GM10248 (cell line): ENCODE measurements at regions not wholly inside any gene's neighbourhood (a gene's known extent, or its start where the extent isn't known, plus 50 kb on each side); places are given as distances from the start of the nearest gene placed in this dataset.
"Not testable (repeated sequence)": the region's sequence is repeated elsewhere in the genome, so short reads cannot be mapped to it uniquely, and the experiment has no call there.

Experiments
- CTCF ChIA-PET: fragments of 300-600 bp; sonication (Branson Sonifier 250); formaldehyde crosslinking; extraction: SDS; loops from one replicate; lab custom pipeline; 2021; ENCODE audit warnings: antibody characterized with exemption; lab: Yijun Ruan, JAX
- POLR2A ChIA-PET: fragments of 350-650 bp; sonication (Branson Sonifier 250); formaldehyde crosslinking; extraction: SDS; loops from one replicate; lab custom pipeline; 2020; ENCODE audit warnings: antibody characterized with exemption; lab: Yijun Ruan, JAX
- DNase-seq: peaks from one replicate; pipeline ENCODE4 v3.0.0; 2012; ENCODE audit errors: extremely low spot score
- TF ChIP-seq, protein P1 (sequence below): IDR thresholded peaks from 2 replicates; pipeline ENCODE4 v1.5.1; 2012; ENCODE audit warnings: mild to moderate bottlenecking, low read depth; ENCODE audit errors: extremely low read depth, missing control alignments, control extremely low read depth

DNA sequence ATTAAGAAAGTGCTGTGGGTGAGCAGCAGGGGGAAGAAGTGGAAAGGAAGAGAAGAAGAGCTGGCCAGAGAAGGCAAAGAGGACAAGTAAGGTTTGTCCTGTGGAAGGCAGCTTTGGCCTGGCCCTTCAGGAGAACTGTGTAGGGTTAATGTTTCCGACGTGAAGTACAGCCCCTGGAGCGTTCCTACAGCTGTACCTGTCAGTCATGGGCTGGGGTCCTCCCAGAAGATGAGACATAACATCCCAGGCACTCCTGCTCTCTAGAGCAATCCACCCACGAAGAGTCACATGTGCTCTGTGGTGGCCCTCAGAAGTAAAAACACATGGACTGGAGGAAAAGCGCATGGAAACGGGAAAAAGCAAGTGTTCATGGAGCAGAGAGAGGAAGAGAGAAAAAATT, 237.4 kb downstream of the CAAP1 start:
- TF ChIP-seq, protein P1, sequence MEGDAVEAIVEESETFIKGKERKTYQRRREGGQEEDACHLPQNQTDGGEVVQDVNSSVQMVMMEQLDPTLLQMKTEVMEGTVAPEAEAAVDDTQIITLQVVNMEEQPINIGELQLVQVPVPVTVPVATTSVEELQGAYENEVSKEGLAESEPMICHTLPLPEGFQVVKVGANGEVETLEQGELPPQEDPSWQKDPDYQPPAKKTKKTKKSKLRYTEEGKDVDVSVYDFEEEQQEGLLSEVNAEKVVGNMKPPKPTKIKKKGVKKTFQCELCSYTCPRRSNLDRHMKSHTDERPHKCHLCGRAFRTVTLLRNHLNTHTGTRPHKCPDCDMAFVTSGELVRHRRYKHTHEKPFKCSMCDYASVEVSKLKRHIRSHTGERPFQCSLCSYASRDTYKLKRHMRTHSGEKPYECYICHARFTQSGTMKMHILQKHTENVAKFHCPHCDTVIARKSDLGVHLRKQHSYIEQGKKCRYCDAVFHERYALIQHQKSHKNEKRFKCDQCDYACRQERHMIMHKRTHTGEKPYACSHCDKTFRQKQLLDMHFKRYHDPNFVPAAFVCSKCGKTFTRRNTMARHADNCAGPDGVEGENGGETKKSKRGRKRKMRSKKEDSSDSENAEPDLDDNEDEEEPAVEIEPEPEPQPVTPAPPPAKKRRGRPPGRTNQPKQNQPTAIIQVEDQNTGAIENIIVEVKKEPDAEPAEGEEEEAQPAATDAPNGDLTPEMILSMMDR: no peak
- ChIA-PET POLR2A (no interaction called here), CTCF (interaction anchor here (1.1 to 1.5 kb wide), 2 partner anchors 13 to 16 kb away, joined by 4 to 8 read pairs; no protein-coding TSS in a partner anchor)
- DNase-seq: no peak

DNA sequence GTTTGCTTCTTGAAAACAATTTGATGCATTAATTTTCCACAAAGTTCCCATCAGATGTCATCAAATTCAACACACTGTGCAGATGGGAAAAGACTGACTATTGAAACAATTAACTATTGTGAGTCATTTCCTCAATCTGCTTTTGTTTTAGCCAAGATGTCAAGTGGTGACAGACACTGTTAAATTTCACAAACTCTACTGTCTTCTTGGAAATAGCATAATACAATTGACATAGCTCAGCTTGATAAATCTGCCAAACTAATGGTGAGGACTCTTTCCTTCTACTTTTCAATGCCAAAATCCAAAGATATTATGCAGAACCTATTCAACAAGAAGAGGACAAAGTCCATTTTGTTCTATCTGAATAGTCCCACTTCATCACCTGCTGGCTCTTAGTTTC, 242.3 kb downstream of the CAAP1 start:
- ChIA-PET CTCF (interaction anchor here (1.2 kb wide), 1 partner anchor 26 kb away, joined by 4 read pairs; no protein-coding TSS in a partner anchor), POLR2A (no interaction called here)
- TF ChIP-seq, protein P1: no peak
- DNase-seq: no peak

DNA sequence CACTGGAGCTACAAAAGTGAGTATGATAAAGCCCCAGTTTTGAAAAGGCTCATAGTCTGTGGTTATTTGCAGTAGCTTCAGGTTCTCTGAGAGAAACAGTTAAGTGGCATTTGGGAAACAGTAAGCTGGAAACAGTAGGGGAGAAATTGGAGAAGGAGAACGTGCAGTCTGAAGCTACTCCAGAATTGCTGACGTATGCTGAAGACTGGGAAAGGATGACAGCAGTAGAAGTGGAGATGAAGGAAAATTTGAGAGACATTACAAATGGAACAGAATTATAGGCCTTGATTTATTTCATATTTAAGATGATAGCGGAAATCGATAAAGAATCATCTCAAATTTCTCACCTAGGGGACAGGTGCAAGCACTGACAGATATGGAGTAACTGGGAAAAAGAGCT, 248.8 kb downstream of the CAAP1 start:
- DNase-seq: no peak
- CTCF ChIA-PET: interaction anchor here (1.3 kb wide), 1 partner anchor 26 kb away, joined by 3 read pairs; no protein-coding TSS in a partner anchor
- POLR2A ChIA-PET: no interaction called here
- TF ChIP-seq, protein P1: no peak

DNA sequence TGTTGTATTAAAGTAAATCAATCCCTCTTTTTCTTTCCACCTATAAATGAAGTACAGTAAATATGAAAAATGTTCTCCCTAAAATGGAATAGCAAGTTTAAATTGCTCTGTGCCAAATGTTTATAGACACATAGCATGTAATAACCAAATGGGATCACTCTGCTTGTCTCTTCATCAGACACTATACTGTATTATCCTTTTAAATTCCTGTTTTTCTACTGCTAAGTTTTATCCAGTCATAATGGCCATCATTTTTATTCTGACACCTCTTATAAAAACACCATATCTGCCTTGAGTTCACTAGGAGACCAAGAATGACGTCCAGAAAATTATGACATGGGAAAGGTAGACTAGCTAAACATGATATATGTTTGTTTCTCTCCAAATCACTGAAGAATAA, 252.8 kb downstream of the CAAP1 start:
- POLR2A ChIA-PET: no interaction called here
- CTCF ChIA-PET: interaction anchor here (1.9 kb wide), 1 partner anchor 10 kb away, joined by 5 read pairs; no protein-coding TSS in a partner anchor
- DNase-seq: no peak
- TF ChIP-seq, protein P1: no peak

DNA sequence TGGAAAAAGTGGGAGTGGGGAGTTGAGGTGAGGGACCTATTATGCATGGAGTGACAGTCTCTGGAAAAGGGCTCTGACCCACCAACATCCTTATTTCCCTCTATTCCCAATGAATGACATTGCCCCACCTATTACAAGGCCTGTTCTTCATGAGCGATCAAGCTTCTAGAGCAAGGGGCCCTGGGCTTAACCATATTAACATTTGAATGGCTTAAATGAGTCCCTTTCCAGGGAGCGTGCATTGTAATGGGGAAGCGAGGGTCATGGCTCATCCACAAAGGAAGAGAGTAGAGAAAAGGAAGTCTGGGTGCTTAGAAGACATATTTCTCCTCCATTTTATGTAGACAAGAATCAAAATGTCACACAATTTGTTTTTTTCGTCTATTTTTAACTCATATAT, 255.5 kb downstream of the CAAP1 start:
- ChIA-PET POLR2A (no interaction called here), CTCF (no interaction called here)
- TF ChIP-seq, protein P1: no peak
- DNase-seq: no peak

DNA sequence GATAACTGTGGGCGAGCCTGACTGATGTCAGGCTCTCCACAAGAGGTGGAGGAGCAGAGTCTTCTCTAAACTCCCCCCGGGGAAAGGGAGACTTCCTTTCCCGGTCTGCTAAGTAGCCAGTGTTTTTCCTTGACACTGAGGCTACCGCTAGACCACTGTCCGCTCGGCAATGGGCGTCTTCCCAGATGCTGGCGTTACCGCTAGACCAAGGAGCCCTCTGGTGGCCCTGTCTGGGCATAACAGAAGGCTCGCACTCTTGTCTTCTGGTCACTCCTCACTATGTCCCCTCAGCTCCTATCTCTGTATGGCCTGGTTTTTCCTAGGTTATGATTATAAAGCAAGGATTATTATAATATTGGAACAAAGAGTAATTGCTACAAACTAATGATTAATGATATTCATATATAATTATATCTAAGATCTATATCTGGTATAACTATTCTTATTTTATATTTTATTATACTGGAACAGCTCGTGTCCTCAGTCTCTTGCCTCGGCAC, 278.7 kb downstream of the CAAP1 start:
- CTCF ChIA-PET: interaction anchor here (1.7 kb wide), 1 partner anchor 10 kb away, joined by 5 read pairs; no protein-coding TSS in a partner anchor
- POLR2A ChIA-PET, DNase-seq: not testable (repeated sequence)

DNA sequence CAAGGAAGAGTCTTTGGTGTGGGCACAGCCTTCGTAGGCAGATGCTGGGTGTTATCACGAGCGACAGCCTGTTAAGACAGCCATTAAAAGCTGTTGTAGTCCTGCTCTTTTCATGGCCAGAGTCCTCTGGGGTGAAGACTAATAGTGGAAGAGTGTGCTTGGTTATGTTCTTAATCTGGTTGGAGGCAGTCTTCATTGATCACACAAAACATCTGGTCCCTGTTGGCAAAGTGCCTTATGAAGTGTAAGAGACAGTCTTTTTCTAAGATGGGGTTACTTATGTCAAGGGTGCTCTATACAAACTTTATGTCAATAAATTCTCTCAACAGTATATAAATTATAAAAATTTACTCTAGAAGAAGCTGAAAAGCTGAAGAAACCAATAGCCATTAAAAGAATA, 280.4 kb downstream of the CAAP1 start:
- no peak for DNase-seq
- ChIA-PET CTCF (interaction anchor here (0.9 kb wide), 1 partner anchor 11 kb away, joined by 3 read pairs; no protein-coding TSS in a partner anchor), POLR2A (no interaction called here)
- TF ChIP-seq, protein P1: no peak
